Small intestine (tissue), 7 donors: ENCODE measurements at regions not wholly inside any gene's neighbourhood (a gene's known extent, or its start where the extent isn't known, plus 50 kb on each side); places are given as distances from the start of the nearest gene placed in this dataset.

Experiments
- DNase-seq, 2 donors: peaks; one replicate each; pipeline versions ENCODE4 v3.0.0 to v3.0.0-alpha.2; 2013
- FAIRE-seq: peaks from 2 replicates; lab custom pipeline; 2012; peaks lifted over from hg19 to GRCh38; lab: Jason Lieb, UNC
- H3K27ac ChIP-seq, 3 donors: one replicate each; pipeline ENCODE4 v1.5.1; 2013; ENCODE audit warnings: low read length in 2 of 3, mild to moderate bottlenecking in 2 of 3, control low read depth in 1 of 3, inconsistent platforms in 1 of 3, low read depth in 1 of 3, moderate library complexity in 1 of 3
- H3K27me3 ChIP-seq, 3 donors: one replicate each; pipeline ENCODE4 v1.6.1; 2013; ENCODE audit warnings: low read length in 3 of 3, inconsistent platforms in 1 of 3; ENCODE audit not compliant: control insufficient read depth in 3 of 3, insufficient read depth in 3 of 3
- H3K36me3 ChIP-seq, 3 donors: one replicate each; pipeline ENCODE4 v1.6.1; 2013; ENCODE audit warnings: low read length in 3 of 3, inconsistent platforms in 1 of 3, low read depth in 1 of 3, mild to moderate bottlenecking in 1 of 3, moderate library complexity in 1 of 3; ENCODE audit not compliant: control insufficient read depth in 3 of 3, insufficient read depth in 2 of 3
- H3K4me1 ChIP-seq, 3 donors: one replicate each; pipeline ENCODE4 v1.6.1; 2013; ENCODE audit warnings: low read length in 2 of 3, inconsistent platforms in 1 of 3, low read depth in 1 of 3, mild to moderate bottlenecking in 1 of 3, moderate library complexity in 1 of 3; ENCODE audit not compliant: control insufficient read depth in 3 of 3, insufficient read depth in 2 of 3
- H3K4me3 ChIP-seq, 3 donors: one replicate each; pipeline ENCODE4 v1.5.1; 2013; ENCODE audit warnings: low read length in 3 of 3, control low read depth in 1 of 3, inconsistent platforms in 1 of 3, low read depth in 1 of 3, mild to moderate bottlenecking in 1 of 3, moderate library complexity in 1 of 3
- H3K9me3 ChIP-seq, 2 donors: one replicate each; pipeline ENCODE4 v1.6.1; 2013; ENCODE audit warnings: low read depth in 1 of 2, low read length in 1 of 2; ENCODE audit not compliant: control insufficient read depth in 2 of 2, insufficient read depth in 1 of 2
- WGBS, 3 donors: extraction: QIAGEN DNeasy Blood & Tissue Kit; methylation state at CpG; one replicate each; pipeline ENCODE4 v1.1.7; 2013; 5-methylcytosine and 5-hydroxymethylcytosine counted together
- donor health status: healthy with polysubstance abuse.
- donor health status: control.
- donor health status: control.
- donor health status: Bipolar disorder and iron deficiency.
- donor health status: healthy.

DNA sequence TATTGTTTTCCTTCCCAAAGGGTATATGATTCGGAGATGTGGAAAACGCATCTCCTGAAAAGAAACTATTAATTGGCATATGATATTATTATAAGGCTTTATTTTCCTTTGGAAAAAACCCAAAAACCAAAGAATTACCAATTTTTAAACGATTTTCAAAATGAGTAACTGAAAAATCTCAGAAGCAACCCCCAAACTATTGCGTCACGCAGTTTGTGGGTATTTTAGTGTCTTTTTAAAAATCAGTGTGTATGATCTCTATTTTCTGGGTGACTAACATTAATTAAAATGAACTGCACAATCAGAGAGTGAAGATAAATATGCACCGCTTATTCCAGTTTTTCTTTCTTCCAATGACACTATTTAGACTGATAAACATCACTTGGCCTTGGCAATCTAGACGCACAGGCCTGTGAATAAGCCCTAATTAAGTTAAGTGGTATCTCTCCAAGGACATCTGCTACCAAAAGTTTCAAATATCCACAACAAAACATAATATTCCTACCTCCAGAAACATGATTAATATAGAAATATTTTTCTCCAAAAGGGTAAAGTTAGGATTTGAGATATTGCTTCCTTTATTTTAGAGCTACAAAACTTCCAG, 511.5 kb upstream of the FAM241A start:
- WGBS, 3 donors, result 65 to 81% (median 67%) methylated on average over 7 of the region's 7 CpGs
- H3K27me3 ChIP-seq, result no peaks in the 10 kb centered on the region
- DNase-seq, result no peak
- no peak for FAIRE-seq
- H3K9me3 ChIP-seq, result no peaks in the 10 kb centered on the region
- H3K36me3 ChIP-seq, result no peaks in the 10 kb centered on the region
- H3K27ac ChIP-seq, result no peak overlapping the region
- no peaks in the 10 kb centered on the region for H3K4me1 ChIP-seq
- no peak overlapping the region for H3K4me3 ChIP-seq

DNA sequence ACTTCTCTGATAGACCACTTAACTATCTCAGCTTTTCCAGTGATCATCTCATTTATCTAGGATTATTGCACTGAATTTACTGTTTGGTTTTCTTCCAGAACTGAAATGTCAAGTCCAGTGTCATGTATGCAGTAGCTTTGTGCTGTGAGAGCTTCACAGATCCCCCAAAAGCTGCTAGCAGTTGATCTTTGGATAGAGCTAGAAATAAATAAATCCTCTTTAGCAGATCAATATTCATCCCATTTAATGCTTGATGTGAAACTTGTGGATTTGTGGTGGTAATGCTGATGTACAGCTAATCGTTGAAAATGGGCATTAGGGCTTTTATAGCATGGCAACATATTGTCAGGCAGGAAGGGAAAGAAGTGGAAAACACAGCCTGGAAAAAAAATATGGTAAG, 509.6 kb upstream of the FAM241A start:
- Histone ChIP-seq H3K4me1 (no peaks in the 10 kb centered on the region), H3K4me3 (no peak overlapping the region), H3K36me3 (no peaks in the 10 kb centered on the region), H3K27ac (no peak overlapping the region), H3K27me3 (no peaks in the 10 kb centered on the region), H3K9me3 (no peaks in the 10 kb centered on the region)
- FAIRE-seq (no peak), DNase-seq (no peak)
- WGBS, 3 donors, result 37 to 64% (median 53%) methylated on average over 1 of the region's 1 CpG

DNA sequence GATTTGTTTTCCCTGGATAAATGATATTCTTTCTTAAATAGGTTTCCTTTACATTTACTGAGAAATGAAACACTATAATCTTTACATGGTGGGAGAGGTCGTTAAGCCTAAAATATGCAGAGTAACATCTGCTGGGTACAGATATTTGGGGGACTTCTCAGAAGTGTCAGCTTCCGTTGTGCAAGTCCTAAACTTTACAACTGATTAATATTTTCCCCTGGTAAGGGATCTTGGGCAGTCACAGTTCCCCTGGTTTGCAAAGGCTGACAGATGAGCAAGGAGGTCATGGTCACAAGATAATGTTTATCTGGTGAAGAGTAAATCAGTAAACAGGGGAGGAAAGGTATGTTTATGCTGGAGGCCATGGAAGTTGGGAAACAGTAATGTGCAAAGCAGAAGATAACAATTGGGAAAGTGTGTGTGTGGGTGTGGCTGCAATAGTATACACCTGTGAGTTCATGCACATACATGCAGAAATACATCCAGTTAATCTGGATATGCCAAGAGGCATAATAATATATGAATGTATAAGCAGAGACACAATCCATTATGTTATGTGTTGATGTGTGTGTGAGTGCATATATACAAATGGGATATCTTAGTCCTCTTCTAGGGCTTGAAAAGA, 508.2 kb upstream of the FAM241A start:
- no peak overlapping the region for H3K27ac ChIP-seq
- WGBS, 3 donors, result 17 to 42% (median 18%) methylated on average over 2 of the region's 2 CpGs
- H3K9me3 ChIP-seq, result no peaks in the 10 kb centered on the region
- FAIRE-seq, result no peak
- no peaks in the 10 kb centered on the region for H3K4me1 ChIP-seq
- H3K4me3 ChIP-seq, result no peak overlapping the region
- H3K36me3 ChIP-seq, result no peaks in the 10 kb centered on the region
- no peak for DNase-seq
- no peaks in the 10 kb centered on the region for H3K27me3 ChIP-seq

DNA sequence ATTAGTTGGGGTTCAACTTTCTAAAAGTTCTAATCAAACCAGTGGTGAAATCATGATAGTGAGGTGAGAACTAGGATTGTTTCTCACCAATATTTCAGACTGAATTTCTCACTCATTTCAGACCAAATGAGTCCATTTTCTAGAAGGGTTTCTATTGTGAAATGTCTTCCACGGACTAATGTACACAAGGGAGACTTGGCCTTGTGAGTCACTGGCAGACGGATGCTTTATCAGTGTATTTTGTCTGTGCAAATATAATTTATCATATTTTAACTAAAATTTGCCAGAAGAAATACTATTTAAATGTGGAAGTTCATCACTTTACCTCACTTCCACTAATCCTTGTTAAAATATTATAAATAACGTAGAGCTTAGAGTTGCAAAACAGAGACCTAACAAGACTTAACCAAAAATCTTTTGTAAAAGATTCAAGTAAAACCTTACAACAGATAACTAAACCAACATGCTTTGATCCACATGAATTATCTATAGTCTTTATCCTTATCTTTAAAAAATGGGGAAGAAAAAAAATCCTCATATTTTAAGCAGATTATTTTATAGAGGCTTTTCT, 506.0 kb upstream of the FAM241A start:
- Histone ChIP-seq H3K4me3 (no peak overlapping the region), H3K9me3 (no peaks in the 10 kb centered on the region), H3K36me3 (no peaks in the 10 kb centered on the region), H3K4me1 (no peaks in the 10 kb centered on the region), H3K27me3 (no peaks in the 10 kb centered on the region), H3K27ac (no peak overlapping the region)
- no peak for DNase-seq
- FAIRE-seq, result no peak
- 31 to 56% (median 46%) methylated on average over 3 of the region's 3 CpGs for WGBS, 3 donors

DNA sequence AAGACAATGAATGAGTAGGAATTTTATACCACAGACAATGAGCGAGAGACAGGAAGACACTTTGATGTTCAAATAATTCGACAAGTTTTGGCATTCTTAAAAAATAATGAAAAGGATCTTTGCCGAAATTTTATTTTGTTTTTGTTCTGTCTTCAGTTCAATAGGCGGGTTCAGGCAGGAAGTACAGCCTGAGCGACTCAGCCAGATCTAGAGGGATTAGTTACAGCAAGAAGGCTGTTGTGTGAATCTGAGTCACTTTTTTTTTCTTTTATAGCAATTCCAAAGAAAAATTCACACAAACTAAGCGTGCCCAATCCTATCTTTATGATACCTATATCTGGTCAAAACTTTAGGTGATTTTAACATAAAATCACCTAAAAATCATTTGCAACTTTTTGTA, 505.4 kb upstream of the FAM241A start:
- Histone ChIP-seq H3K27ac (no peak overlapping the region), H3K36me3 (no peaks in the 10 kb centered on the region), H3K4me1 (no peaks in the 10 kb centered on the region), H3K27me3 (no peaks in the 10 kb centered on the region), H3K9me3 (no peaks in the 10 kb centered on the region), H3K4me3 (no peak overlapping the region)
- DNase-seq (no peak), FAIRE-seq (no peak)
- WGBS, 3 donors, result 42 to 46% (median 43%) methylated on average over 6 of the region's 6 CpGs

DNA sequence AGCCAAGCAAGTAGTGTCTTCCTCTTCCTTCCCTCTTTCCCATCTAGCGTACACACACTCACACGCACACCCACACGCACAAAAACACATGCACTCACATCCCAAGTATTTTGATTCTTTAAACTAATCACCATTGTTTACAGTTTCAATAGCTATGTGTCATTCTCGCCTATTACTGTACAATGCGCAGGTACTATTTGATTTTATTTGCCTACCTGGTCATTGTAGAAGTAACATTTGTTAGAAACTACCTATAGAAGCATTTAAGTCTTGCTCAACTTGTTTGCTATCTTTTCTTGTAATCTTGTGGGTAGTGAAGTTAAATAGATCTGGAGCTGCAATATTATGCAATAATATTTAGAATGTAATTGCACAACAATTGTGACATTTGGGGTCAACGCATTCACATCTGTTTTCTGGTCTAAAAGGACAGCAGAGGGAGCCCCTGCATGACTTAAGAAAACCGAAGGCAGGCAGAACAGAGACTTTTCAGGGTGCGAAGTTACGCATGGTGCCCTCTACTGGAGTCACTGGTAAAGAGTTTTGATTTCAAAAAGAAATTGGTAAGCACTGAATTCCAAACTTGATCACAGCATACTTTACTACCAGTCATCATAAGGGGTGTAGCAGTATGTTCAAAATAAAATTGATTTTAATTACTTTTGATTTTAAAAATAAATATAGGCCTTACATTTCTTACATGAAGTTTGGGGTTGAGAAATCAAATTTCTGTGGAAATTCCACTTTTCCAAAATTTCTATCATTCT, 503.3 kb upstream of the FAM241A start:
- Histone ChIP-seq H3K27ac (no peak overlapping the region), H3K36me3 (no peaks in the 10 kb centered on the region), H3K27me3 (no peaks in the 10 kb centered on the region), H3K4me1 (no peaks in the 10 kb centered on the region), H3K4me3 (no peak overlapping the region), H3K9me3 (no peaks in the 10 kb centered on the region)
- DNase-seq, result peak; percentile 77 to 89
- FAIRE-seq, result peak; percentile 10
- 34 to 41% (median 37%) methylated on average over 9 of the region's 9 CpGs for WGBS, 3 donors

DNA sequence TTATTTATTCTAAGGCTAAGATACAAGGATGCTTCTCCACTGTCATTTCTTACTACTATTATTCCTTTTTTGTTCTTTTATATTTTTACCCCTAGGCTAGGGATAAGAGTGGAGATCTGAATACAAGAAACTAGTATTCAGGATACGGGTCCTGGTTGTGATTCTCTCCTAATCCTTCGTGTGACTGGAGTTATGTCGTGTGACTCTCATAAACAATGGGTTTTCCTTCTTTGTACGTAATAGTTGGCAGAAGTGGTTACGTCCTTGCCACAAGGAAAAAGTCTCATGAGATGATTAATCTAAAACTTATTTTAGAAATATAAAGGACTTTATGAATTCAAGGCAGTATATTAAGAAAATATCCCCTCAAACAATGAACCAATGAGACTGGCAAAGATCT, 497.2 kb upstream of the FAM241A start:
- Histone ChIP-seq H3K4me3 (no peak overlapping the region), H3K27me3 (no peaks in the 10 kb centered on the region), H3K27ac (no peak overlapping the region), H3K9me3 (no peaks in the 10 kb centered on the region), H3K36me3 (no peaks in the 10 kb centered on the region), H3K4me1 (no peaks in the 10 kb centered on the region)
- DNase-seq, result no peak
- 84 to 93% (median 89%) methylated on average over 5 of the region's 5 CpGs for WGBS, 3 donors
- FAIRE-seq, result no peak

DNA sequence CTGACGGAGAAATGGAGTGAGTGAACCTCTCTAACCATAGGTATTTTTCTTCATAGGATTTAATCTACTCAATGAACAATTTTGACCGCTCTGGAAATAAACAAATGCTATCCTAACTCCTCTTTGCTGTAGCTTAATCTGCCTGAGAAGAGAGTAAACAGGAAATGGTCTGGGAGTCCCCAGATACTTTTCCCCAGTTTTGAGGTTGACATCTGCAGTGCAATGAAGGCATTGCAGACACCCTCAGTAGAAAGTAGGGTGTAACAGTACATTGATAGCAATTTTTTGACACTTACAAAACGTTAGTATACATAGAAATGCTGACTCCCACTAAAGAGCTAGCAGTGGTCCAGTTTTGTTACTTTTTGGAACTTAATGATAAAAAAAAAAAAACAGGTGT, 495.9 kb upstream of the FAM241A start:
- no peaks in the 10 kb centered on the region for H3K36me3 ChIP-seq
- no peak overlapping the region for H3K27ac ChIP-seq
- no peaks in the 10 kb centered on the region for H3K4me1 ChIP-seq
- DNase-seq, result no peak
- no peak for FAIRE-seq
- H3K9me3 ChIP-seq, result no peaks in the 10 kb centered on the region
- 56 to 66% (median 57%) methylated on average over 3 of the region's 3 CpGs for WGBS, 3 donors
- no peak overlapping the region for H3K4me3 ChIP-seq
- H3K27me3 ChIP-seq, result no peaks in the 10 kb centered on the region
